CD8-positive, alpha-beta memory T cell (primary cell): ENCODE measurements at regions not wholly inside any gene's neighbourhood (a gene's known extent, or its start where the extent isn't known, plus 50 kb on each side); places are given as distances from the start of the nearest gene placed in this dataset.
A peak's percentile ranks its signal among the peaks of the same experiment; 100 is the strongest.

Experiments
- CTCF ChIA-PET: fragments of 350-600 bp; sonication (Branson Sonifier 250); formaldehyde crosslinking; loops from one replicate; lab custom pipeline; 2021; ENCODE audit warnings: antibody characterized with exemption; lab: Charles Lee
- POLR2A ChIA-PET: fragments of 350-600 bp; sonication (Branson Sonifier 250); formaldehyde crosslinking; loops from one replicate; lab custom pipeline; 2021; ENCODE audit warnings: antibody characterized with exemption; lab: Charles Lee
- DNase-seq, 5 donors: peaks; one replicate each; pipeline versions ENCODE4 v3.0.0 to v3.0.0-alpha.2; 2020 to 2022; ENCODE audit warnings: mixed read lengths in 1 of 5
- H3K27ac ChIP-seq: one replicate; pipeline ENCODE4 v1.7.0; 2013; ENCODE audit warnings: low read depth, mild to moderate bottlenecking, low read length, moderate library complexity
- H3K27me3 ChIP-seq: 2 replicates; pipeline ENCODE4 v1.7.0; 2013; ENCODE audit warnings: low read length, mild to moderate bottlenecking; ENCODE audit not compliant: insufficient read depth, poor library complexity, severe bottlenecking
- H3K36me3 ChIP-seq: 2 replicates; pipeline ENCODE4 v1.7.0; 2013; ENCODE audit warnings: mild to moderate bottlenecking, low read length, moderate library complexity; ENCODE audit not compliant: insufficient read depth
- H3K4me1 ChIP-seq: 2 replicates; pipeline ENCODE4 v1.7.0; 2013; ENCODE audit warnings: mild to moderate bottlenecking, low read length, moderate library complexity; ENCODE audit not compliant: insufficient read depth
- H3K4me3 ChIP-seq: 2 replicates; pipeline ENCODE4 v1.7.0; 2013; ENCODE audit warnings: mild to moderate bottlenecking, low read length
- H3K9me3 ChIP-seq: 2 replicates; pipeline ENCODE4 v1.7.0; 2013; ENCODE audit warnings: mild to moderate bottlenecking, low read length
- H3K27ac Mint-ChIP-seq, 8 donors: one replicate each; pipeline ENCODE4 v1.8.0; 2020 to 2021; ENCODE audit warnings: mixed read lengths in 8 of 8, mild to moderate bottlenecking in 6 of 8, inconsistent platforms in 3 of 8, moderate library complexity in 3 of 8
- H3K27me3 Mint-ChIP-seq, 2 donors: one replicate each; pipeline ENCODE4 v1.8.0; 2020 to 2021; ENCODE audit warnings: mixed read lengths in 2 of 2, mild to moderate bottlenecking in 1 of 2, moderate library complexity in 1 of 2
- H3K36me3 Mint-ChIP-seq, 3 donors: one replicate each; pipeline ENCODE4 v1.8.0; 2020 to 2021; ENCODE audit warnings: mixed read lengths in 3 of 3, inconsistent platforms in 1 of 3, mild to moderate bottlenecking in 1 of 3
- H3K4me1 Mint-ChIP-seq, 3 donors: one replicate each; pipeline ENCODE4 v1.8.0; 2020 to 2021; ENCODE audit warnings: mixed read lengths in 3 of 3, inconsistent platforms in 1 of 3, mild to moderate bottlenecking in 1 of 3
- H3K4me3 Mint-ChIP-seq, 7 donors: one replicate each; pipeline ENCODE4 v1.8.0; 2020 to 2021; ENCODE audit warnings: mixed read lengths in 7 of 7, mild to moderate bottlenecking in 6 of 7, moderate library complexity in 4 of 7, inconsistent platforms in 2 of 7
- H3K9me3 Mint-ChIP-seq, 5 donors: one replicate each; pipeline ENCODE4 v1.8.0; 2020 to 2022; ENCODE audit warnings: mixed read lengths in 5 of 5, mild to moderate bottlenecking in 3 of 5, moderate library complexity in 2 of 5, inconsistent platforms in 1 of 5

DNA sequence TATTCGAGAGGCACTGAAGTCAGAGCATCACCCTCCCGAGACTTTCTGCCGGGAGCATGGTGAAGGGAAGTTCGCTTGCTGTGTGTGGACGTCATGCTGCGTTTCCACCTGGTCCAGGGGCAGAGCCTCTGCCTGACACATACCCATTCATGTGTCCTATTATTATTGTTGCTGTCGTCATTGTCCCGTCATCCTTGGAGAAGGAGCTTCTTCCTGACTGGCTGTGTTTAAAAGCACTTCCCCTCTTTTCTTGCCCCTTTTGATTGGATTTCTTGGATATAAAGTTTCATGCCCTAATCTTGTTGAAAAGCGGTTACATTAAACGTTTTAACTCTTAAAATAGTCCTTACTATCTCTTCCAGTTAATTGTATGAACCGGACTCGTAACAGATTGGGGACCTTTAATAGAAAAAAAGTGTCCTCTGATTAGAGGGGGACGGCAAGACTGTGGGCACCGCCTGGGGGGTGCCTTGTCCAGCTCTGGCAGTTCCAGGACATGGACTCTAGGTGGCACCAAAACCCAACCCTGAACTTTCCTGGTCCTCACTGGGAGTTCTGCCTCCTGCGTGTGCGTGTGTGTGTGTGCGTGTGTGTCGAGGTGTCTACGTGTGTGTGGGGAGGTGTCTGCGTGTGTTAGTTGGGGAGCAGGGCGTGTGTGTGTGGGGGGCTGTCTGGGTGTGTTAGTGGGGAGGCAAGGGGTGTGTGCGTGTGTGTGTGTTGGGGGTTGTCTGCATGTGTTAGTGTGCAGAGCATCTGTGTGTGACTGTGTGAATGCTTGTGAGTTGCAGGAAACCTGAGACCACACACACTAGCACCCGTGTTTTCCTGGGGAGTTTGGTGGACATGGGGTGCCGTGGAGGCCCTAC is 133.3 kb upstream of the CIBAR2 start:
- Mint-ChIP-seq H3K27ac (peak overlapping the region in 3 of 8 donors; percentile 5 to 76 (median 11)), H3K9me3 (no peaks in the 10 kb centered on the region), H3K27me3 (peaks cover 10 to 16% of the 10 kb centered on the region in 2 donors), H3K36me3 (no peaks in the 10 kb centered on the region), H3K4me3 (peak overlapping the region in 2 of 7 donors; percentile 21 to 41), H3K4me1 (peaks cover 5 to 8% (median 5%) of the 10 kb centered on the region in 3 donors)
- H3K27ac ChIP-seq: no peak overlapping the region
- DNase-seq: peak; percentile 15 to 57 (median 22)
- no peaks in the 10 kb centered on the region for H3K27me3 ChIP-seq
- ChIA-PET POLR2A (no interaction called here), CTCF (interaction anchor here (0.7 to 1.0 kb wide), 3 partner anchors 9 to 61 kb away, joined by 3 read pairs; no protein-coding TSS in a partner anchor)
- H3K36me3 ChIP-seq: no peaks in the 10 kb centered on the region
- no peak overlapping the region for H3K4me3 ChIP-seq
- H3K4me1 ChIP-seq: no peaks in the 10 kb centered on the region
- H3K9me3 ChIP-seq: no peaks in the 10 kb centered on the region

DNA sequence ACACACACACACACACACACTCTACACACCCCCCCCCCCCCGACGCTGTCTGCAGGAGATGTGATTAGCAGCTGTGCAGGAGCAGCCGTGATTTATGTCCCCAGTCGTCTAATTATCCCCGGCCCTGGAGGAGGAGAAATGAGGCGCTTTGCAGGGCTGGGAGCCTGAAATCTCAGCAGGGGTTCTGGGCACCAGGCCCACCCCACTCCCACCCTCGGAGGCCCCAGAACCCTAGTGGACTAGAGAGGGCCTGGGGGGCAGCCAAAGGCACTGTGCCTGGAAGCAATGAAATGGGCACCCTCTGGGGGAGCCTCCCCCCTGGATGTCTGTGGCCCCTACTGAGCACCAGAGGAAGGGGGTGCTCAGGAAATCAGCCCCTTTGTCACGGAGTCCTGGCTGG is 134.2 kb upstream of the CIBAR2 start:
- H3K4me3 ChIP-seq: no peak overlapping the region

DNA sequence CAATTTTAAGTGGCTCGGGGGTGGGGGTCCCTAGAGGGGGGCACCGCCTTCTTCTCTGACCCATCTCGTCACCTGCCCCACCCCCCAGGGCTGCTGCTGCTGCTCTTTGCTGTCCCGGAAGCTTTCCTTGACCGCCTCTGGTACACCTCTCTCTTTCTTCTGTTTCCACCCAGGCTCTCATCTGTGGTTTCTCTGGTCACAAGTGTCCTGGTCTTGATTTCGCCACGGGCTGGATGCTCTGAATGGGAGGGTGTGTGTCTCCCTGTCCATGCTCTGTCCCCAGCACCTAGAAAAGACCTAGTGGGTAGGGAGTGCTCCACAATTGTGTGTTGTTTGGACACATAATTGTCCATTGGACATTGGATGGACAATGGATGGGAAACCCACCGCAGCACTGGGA is 134.7 kb upstream of the CIBAR2 start:
- Histone ChIP-seq H3K4me3 (no peak overlapping the region), H3K36me3 (no peaks in the 10 kb centered on the region), H3K27ac (no peak overlapping the region), H3K27me3 (no peaks in the 10 kb centered on the region), H3K4me1 (no peaks in the 10 kb centered on the region), H3K9me3 (no peaks in the 10 kb centered on the region)
- Mint-ChIP-seq H3K27ac (no peak overlapping the region), H3K36me3 (no peaks in the 10 kb centered on the region), H3K9me3 (no peaks in the 10 kb centered on the region), H3K4me1 (peaks cover 5 to 8% (median 5%) of the 10 kb centered on the region in 3 donors), H3K27me3 (peaks cover 10 to 16% of the 10 kb centered on the region in 2 donors), H3K4me3 (no peak overlapping the region)
- ChIA-PET CTCF (no interaction called here), POLR2A (no interaction called here)
- DNase-seq: no peak

More for the DNA sequence above, 134.2 kb upstream of the CIBAR2 start:
- Histone ChIP-seq H3K9me3 (no peaks in the 10 kb centered on the region), H3K36me3 (no peaks in the 10 kb centered on the region), H3K27ac (no peak overlapping the region), H3K27me3 (no peaks in the 10 kb centered on the region), H3K4me1 (no peaks in the 10 kb centered on the region)
- H3K4me3 Mint-ChIP-seq: no peak overlapping the region
- H3K27me3 Mint-ChIP-seq: peaks cover 10 to 16% of the 10 kb centered on the region in 2 donors
- H3K36me3 Mint-ChIP-seq: no peaks in the 10 kb centered on the region
- CTCF ChIA-PET: no interaction called here
- H3K9me3 Mint-ChIP-seq: no peaks in the 10 kb centered on the region
- peaks cover 5 to 8% (median 5%) of the 10 kb centered on the region in 3 donors for H3K4me1 Mint-ChIP-seq
- no peak for DNase-seq
- POLR2A ChIA-PET: no interaction called here
- H3K27ac Mint-ChIP-seq: no peak overlapping the region

GRCh38 chr16:85248342-85248741 is 136.1 kb upstream of the CIBAR2 start:
- Histone ChIP-seq H3K4me1 (no peaks in the 10 kb centered on the region), H3K27ac (no peak overlapping the region), H3K9me3 (no peaks in the 10 kb centered on the region), H3K36me3 (no peaks in the 10 kb centered on the region), H3K27me3 (no peaks in the 10 kb centered on the region), H3K4me3 (no peak overlapping the region)
- H3K9me3 Mint-ChIP-seq: no peaks in the 10 kb centered on the region
- H3K4me3 Mint-ChIP-seq: no peak overlapping the region
- H3K4me1 Mint-ChIP-seq: peaks cover 5 to 8% (median 5%) of the 10 kb centered on the region in 3 donors
- H3K36me3 Mint-ChIP-seq: no peaks in the 10 kb centered on the region
- no peak for DNase-seq
- peak overlapping the region in 1 of 8 donors; percentile 69 for H3K27ac Mint-ChIP-seq
- H3K27me3 Mint-ChIP-seq: peaks cover 10 to 16% of the 10 kb centered on the region in 2 donors
- POLR2A ChIA-PET: no interaction called here
- CTCF ChIA-PET: interaction anchor here (1.0 to 2.0 kb wide), 2 partner anchors 8 to 15 kb away, joined by 3 to 5 read pairs; no protein-coding TSS in a partner anchor

- Mint-ChIP-seq H3K36me3 (no peaks in the 10 kb centered on the region), H3K4me3 (no peak overlapping the region), H3K27me3 (peaks cover 10 to 12% of the 10 kb centered on the region in 2 donors), H3K4me1 (peaks cover 5 to 8% (median 5%) of the 10 kb centered on the region in 3 donors), H3K9me3 (no peaks in the 10 kb centered on the region), H3K27ac (peak overlapping the region in 1 of 8 donors; percentile 79)
- no peaks in the 10 kb centered on the region for H3K27me3 ChIP-seq
- CTCF ChIA-PET: interaction anchor here (1.0 to 2.0 kb wide), 2 partner anchors 8 to 14 kb away, joined by 3 to 5 read pairs; no protein-coding TSS in a partner anchor
- no peak overlapping the region for H3K27ac ChIP-seq
- no peak overlapping the region for H3K4me3 ChIP-seq
- DNase-seq: no peak
- H3K9me3 ChIP-seq: no peaks in the 10 kb centered on the region
- POLR2A ChIA-PET: no interaction called here
- H3K36me3 ChIP-seq: no peaks in the 10 kb centered on the region
- H3K4me1 ChIP-seq: no peaks in the 10 kb centered on the region
Observed at GRCh38 chr16:85248857-85249256, 136.6 kb upstream of the CIBAR2 start.

GRCh38 chr16:85249418-85250146 is 137.3 kb upstream of the CIBAR2 start:
- peaks cover 10 to 12% of the 10 kb centered on the region in 2 donors for H3K27me3 Mint-ChIP-seq
- H3K4me3 Mint-ChIP-seq: peak overlapping the region in 1 of 7 donors; percentile 27
- no peaks in the 10 kb centered on the region for H3K9me3 Mint-ChIP-seq
- H3K27me3 ChIP-seq: no peaks in the 10 kb centered on the region
- ChIA-PET CTCF (interaction anchor here (1.0 to 2.0 kb wide), 2 partner anchors 7 to 8 kb away, joined by 4 to 5 read pairs; no protein-coding TSS in a partner anchor), POLR2A (no interaction called here)
- no peaks in the 10 kb centered on the region for H3K36me3 ChIP-seq
- no peaks in the 10 kb centered on the region for H3K9me3 ChIP-seq
- no peak for DNase-seq
- H3K4me1 ChIP-seq: no peaks in the 10 kb centered on the region
- no peak overlapping the region for H3K27ac ChIP-seq
- H3K27ac Mint-ChIP-seq: no peak overlapping the region
- H3K36me3 Mint-ChIP-seq: no peaks in the 10 kb centered on the region
- peaks cover 5 to 8% (median 5%) of the 10 kb centered on the region in 3 donors for H3K4me1 Mint-ChIP-seq
- H3K4me3 ChIP-seq: no peak overlapping the region

GRCh38 chr16:85250147-85250463 is 137.8 kb upstream of the CIBAR2 start:
- Mint-ChIP-seq H3K9me3 (no peaks in the 10 kb centered on the region), H3K27ac (no peak overlapping the region), H3K36me3 (no peaks in the 10 kb centered on the region), H3K4me1 (peaks cover 5 to 8% (median 5%) of the 10 kb centered on the region in 3 donors), H3K4me3 (no peak overlapping the region), H3K27me3 (peaks cover 10 to 12% of the 10 kb centered on the region in 2 donors)
- CTCF ChIA-PET: interaction anchor here (1.0 kb wide), 1 partner anchor 9 kb away, joined by 4 read pairs; no protein-coding TSS in a partner anchor
- Histone ChIP-seq H3K27me3 (no peaks in the 10 kb centered on the region), H3K27ac (no peak overlapping the region), H3K4me3 (no peak overlapping the region), H3K36me3 (no peaks in the 10 kb centered on the region), H3K9me3 (no peaks in the 10 kb centered on the region), H3K4me1 (no peaks in the 10 kb centered on the region)
- no peak for DNase-seq
- POLR2A ChIA-PET: no interaction called here
